ENCODE measurements at regions not wholly inside any gene's neighbourhood (a gene's known extent, or its start where the extent isn't known, plus 50 kb on each side); places are given as distances from the start of the nearest gene placed in this dataset.

GRCh38 chr12:107525719-107526554 lies 159.7 kb upstream of the PWP1 start:
- TF ChIP-seq CTCF (IDR thresholded peaks at IDR 0.05; ENCODE audit: insufficient read depth, low read length) (no peak), POLR2AphosphoS5 (IDR thresholded peaks at IDR 0.05; ENCODE audit: low read depth) (no peak)

Data from HL-60 (cell line).